Liver (tissue), 8 donors: ENCODE measurements at regions not wholly inside any gene's neighbourhood (a gene's known extent, or its start where the extent isn't known, plus 50 kb on each side); places are given as distances from the start of the nearest gene placed in this dataset.
A peak's percentile ranks its signal among the peaks of the same experiment; 100 is the strongest.

Experiments
- DNase-seq: peaks from one replicate; pipeline ENCODE4 v3.0.0-alpha.2; 2017; ENCODE audit warnings: low spot score
- H3K27ac ChIP-seq, 2 donors: one replicate each; pipeline ENCODE4 v1.7.0; 2013; ENCODE audit warnings: inconsistent platforms in 2 of 2, low read length in 2 of 2, control low read depth in 1 of 2, low read depth in 1 of 2, mild to moderate bottlenecking in 1 of 2
- H3K27me3 ChIP-seq, 4 donors: one replicate each; pipeline versions ENCODE4 v1.6.1 to v1.7.0; 2013; ENCODE audit warnings: low read length in 3 of 4, inconsistent platforms in 1 of 4, mild to moderate bottlenecking in 1 of 4, moderate library complexity in 1 of 4; ENCODE audit not compliant: control insufficient read depth in 4 of 4, insufficient read depth in 4 of 4
- H3K36me3 ChIP-seq, 4 donors: one replicate each; pipeline versions ENCODE4 v1.6.1 to v1.7.0; 2013; ENCODE audit warnings: low read length in 3 of 4, mild to moderate bottlenecking in 3 of 4, low read depth in 1 of 4, moderate library complexity in 1 of 4; ENCODE audit not compliant: control insufficient read depth in 4 of 4, insufficient read depth in 3 of 4
- H3K4me1 ChIP-seq, 4 donors: one replicate each; pipeline versions ENCODE4 v1.6.1 to v1.7.0; 2013; ENCODE audit warnings: low read length in 3 of 4, mild to moderate bottlenecking in 3 of 4, moderate library complexity in 1 of 4; ENCODE audit not compliant: control insufficient read depth in 4 of 4, insufficient read depth in 4 of 4
- H3K4me3 ChIP-seq, 3 donors: one replicate each; pipeline versions ENCODE4 v1.6.1 to v1.7.0; 2013; ENCODE audit warnings: low read length in 3 of 3, control low read depth in 1 of 3, low read depth in 1 of 3, mild to moderate bottlenecking in 1 of 3
- H3K9ac ChIP-seq, 2 donors: one replicate each; pipeline ENCODE4 v1.7.0; 2013; ENCODE audit warnings: low read length in 2 of 2, mild to moderate bottlenecking in 2 of 2, moderate library complexity in 2 of 2, control low read depth in 1 of 2, low read depth in 1 of 2
- H3K9me3 ChIP-seq, 4 donors: one replicate each; pipeline versions ENCODE4 v1.6.1 to v1.7.0; 2013; ENCODE audit warnings: low read length in 3 of 4; ENCODE audit not compliant: control insufficient read depth in 4 of 4
- EGR1 ChIP-seq, 2 donors: IDR thresholded peaks; 2 replicates each; pipeline ENCODE4 v1.6.1; 2016 to 2018; ENCODE audit warnings: antibody characterized with exemption in 2 of 2, low read depth in 2 of 2
- FOXA1 ChIP-seq: IDR thresholded peaks from 2 replicates; pipeline ENCODE4 v1.6.1; 2016; ENCODE audit warnings: antibody characterized with exemption
- FOXA2 ChIP-seq: IDR thresholded peaks from 2 replicates; pipeline ENCODE4 v1.6.1; 2016; ENCODE audit warnings: antibody characterized with exemption
- HNF4G ChIP-seq: IDR thresholded peaks from 2 replicates; pipeline ENCODE4 v1.6.1; 2016; ENCODE audit warnings: antibody characterized with exemption
- JUND ChIP-seq, 2 donors: IDR thresholded peaks; 2 replicates each; pipeline ENCODE4 v1.6.1; 2016; ENCODE audit warnings: antibody characterized with exemption in 2 of 2
- NR2F2 ChIP-seq: IDR thresholded peaks from 2 replicates; pipeline ENCODE4 v1.6.1; 2016; ENCODE audit warnings: antibody characterized with exemption
- RAD21 ChIP-seq, 2 donors: IDR thresholded peaks; 2 replicates each; pipeline ENCODE4 v1.6.1; 2016; ENCODE audit warnings: antibody characterized with exemption in 2 of 2, mild to moderate bottlenecking in 2 of 2
- SP1 ChIP-seq: IDR thresholded peaks from 2 replicates; pipeline ENCODE4 v1.6.1; 2018; ENCODE audit warnings: antibody characterized with exemption, mild to moderate bottlenecking
- TAF1 ChIP-seq: conservative IDR thresholded peaks from 2 replicates; pipeline ENCODE4 v1.6.1; 2016; ENCODE audit warnings: antibody characterized with exemption, mild to moderate bottlenecking
- WGBS: extraction: QIAGEN DNeasy Blood & Tissue Kit; methylation state at CpG from one replicate; pipeline ENCODE4 v1.1.7; 2013; 5-methylcytosine and 5-hydroxymethylcytosine counted together
- TF ChIP-seq, protein P1 (sequence below): fragments of 150-350 bp; IDR thresholded peaks from 2 replicates; pipeline ENCODE4 v1.5.1; 2017; ENCODE audit warnings: improper control_type of control experiment, low read depth, low read length; ENCODE audit not compliant: missing input control
- TF ChIP-seq, protein P2 (sequence below): IDR thresholded peaks from 2 replicates; pipeline ENCODE4 v1.6.1; 2016; ENCODE audit warnings: antibody characterized with exemption, mild to moderate bottlenecking
- TF ChIP-seq, protein P3 (sequence below): IDR thresholded peaks from 2 replicates; pipeline ENCODE4 v1.6.1; 2016; ENCODE audit warnings: antibody characterized with exemption
- donor health status: healthy.
- donor health status: healthy.
- donor health status: healthy.
- donor health status: healthy.
- donor health status: healthy.

DNA sequence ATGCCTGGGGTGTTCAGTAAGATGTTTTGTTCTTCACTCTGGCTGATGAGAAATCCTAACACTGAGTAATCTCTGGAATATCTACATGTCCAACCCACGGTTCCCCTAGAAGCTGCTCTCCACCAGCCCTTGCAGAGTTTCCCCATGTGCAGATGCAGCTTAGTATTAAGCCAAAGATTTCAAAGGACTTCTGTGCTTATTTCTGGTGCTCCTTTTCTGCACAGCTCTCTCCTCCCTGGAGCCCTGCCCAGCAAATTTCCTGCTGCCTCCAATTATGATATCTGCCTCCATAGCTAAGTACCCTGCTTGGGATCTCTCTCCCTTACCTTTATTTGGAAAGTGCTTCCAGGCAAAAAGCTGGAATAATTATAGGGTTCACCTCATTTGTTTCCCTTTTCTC lies 949.3 kb downstream of the BCL11A start:
- Histone ChIP-seq H3K4me3 (no peak overlapping the region), H3K36me3 (no peaks in the 10 kb centered on the region), H3K27me3 (no peaks in the 10 kb centered on the region), H3K27ac (no peak overlapping the region), H3K9me3 (peaks cover 0 to 8% (median 5%) of the 10 kb centered on the region in 4 donors), H3K4me1 (no peaks in the 10 kb centered on the region), H3K9ac (no peak overlapping the region)
- WGBS, result 45% methylated on average over 1 of the region's 1 CpG
- no peak for TF ChIP-seq TAF1
- TF ChIP-seq JUND (IDR thresholded peaks at IDR 0.05), result no peak
- TF ChIP-seq, protein P1, sequence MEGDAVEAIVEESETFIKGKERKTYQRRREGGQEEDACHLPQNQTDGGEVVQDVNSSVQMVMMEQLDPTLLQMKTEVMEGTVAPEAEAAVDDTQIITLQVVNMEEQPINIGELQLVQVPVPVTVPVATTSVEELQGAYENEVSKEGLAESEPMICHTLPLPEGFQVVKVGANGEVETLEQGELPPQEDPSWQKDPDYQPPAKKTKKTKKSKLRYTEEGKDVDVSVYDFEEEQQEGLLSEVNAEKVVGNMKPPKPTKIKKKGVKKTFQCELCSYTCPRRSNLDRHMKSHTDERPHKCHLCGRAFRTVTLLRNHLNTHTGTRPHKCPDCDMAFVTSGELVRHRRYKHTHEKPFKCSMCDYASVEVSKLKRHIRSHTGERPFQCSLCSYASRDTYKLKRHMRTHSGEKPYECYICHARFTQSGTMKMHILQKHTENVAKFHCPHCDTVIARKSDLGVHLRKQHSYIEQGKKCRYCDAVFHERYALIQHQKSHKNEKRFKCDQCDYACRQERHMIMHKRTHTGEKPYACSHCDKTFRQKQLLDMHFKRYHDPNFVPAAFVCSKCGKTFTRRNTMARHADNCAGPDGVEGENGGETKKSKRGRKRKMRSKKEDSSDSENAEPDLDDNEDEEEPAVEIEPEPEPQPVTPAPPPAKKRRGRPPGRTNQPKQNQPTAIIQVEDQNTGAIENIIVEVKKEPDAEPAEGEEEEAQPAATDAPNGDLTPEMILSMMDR, result no peak
- DNase-seq, result no peak

DNA sequence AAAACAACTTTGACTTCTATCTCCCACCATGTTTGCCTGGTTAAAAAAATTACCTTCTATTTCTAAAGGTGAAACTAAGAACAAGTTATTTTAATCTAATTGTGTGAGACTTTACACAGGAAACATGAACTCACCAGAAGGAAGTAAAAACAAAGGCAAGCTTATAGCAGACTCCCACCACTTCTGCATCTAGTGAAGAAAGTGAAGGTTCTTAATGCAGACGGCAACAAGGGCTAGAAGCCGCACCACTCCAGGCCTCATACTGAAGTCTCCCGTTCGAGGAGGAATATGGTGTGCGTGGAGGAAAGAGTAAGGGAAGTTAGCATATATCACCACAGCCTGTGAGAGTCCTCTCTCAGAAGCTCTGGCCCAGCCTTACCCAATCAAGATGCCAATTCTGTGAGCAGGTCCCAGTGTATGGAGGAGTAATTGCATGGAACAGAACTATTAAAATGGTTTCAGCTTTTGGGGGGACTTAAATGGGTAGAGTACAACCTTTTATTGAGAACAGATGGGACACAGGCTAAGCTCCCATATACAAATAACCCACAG lies 958.7 kb downstream of the BCL11A start:
- WGBS, result 73% methylated on average over 5 of the region's 5 CpGs
- TF ChIP-seq FOXA1 (no peak), TAF1 (no peak), RAD21 (IDR thresholded peaks at IDR 0.05) (no peak), NR2F2 (no peak), SP1 (no peak), JUND (IDR thresholded peaks at IDR 0.05) (no peak), FOXA2 (no peak), EGR1 (IDR thresholded peaks at IDR 0.05; ENCODE audit: low read depth in 2 of 2) (no peak)
- TF ChIP-seq, protein P2, sequence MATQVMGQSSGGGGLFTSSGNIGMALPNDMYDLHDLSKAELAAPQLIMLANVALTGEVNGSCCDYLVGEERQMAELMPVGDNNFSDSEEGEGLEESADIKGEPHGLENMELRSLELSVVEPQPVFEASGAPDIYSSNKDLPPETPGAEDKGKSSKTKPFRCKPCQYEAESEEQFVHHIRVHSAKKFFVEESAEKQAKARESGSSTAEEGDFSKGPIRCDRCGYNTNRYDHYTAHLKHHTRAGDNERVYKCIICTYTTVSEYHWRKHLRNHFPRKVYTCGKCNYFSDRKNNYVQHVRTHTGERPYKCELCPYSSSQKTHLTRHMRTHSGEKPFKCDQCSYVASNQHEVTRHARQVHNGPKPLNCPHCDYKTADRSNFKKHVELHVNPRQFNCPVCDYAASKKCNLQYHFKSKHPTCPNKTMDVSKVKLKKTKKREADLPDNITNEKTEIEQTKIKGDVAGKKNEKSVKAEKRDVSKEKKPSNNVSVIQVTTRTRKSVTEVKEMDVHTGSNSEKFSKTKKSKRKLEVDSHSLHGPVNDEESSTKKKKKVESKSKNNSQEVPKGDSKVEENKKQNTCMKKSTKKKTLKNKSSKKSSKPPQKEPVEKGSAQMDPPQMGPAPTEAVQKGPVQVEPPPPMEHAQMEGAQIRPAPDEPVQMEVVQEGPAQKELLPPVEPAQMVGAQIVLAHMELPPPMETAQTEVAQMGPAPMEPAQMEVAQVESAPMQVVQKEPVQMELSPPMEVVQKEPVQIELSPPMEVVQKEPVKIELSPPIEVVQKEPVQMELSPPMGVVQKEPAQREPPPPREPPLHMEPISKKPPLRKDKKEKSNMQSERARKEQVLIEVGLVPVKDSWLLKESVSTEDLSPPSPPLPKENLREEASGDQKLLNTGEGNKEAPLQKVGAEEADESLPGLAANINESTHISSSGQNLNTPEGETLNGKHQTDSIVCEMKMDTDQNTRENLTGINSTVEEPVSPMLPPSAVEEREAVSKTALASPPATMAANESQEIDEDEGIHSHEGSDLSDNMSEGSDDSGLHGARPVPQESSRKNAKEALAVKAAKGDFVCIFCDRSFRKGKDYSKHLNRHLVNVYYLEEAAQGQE, result no peak
- TF ChIP-seq, protein P3, sequence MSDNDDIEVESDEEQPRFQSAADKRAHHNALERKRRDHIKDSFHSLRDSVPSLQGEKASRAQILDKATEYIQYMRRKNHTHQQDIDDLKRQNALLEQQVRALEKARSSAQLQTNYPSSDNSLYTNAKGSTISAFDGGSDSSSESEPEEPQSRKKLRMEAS, result no peak
- Histone ChIP-seq H3K4me1 (no peaks in the 10 kb centered on the region), H3K4me3 (no peak overlapping the region), H3K9me3 (no peaks in the 10 kb centered on the region), H3K9ac (no peak overlapping the region), H3K27me3 (no peaks in the 10 kb centered on the region), H3K27ac (no peak overlapping the region), H3K36me3 (no peaks in the 10 kb centered on the region)
- DNase-seq, result no peak

DNA sequence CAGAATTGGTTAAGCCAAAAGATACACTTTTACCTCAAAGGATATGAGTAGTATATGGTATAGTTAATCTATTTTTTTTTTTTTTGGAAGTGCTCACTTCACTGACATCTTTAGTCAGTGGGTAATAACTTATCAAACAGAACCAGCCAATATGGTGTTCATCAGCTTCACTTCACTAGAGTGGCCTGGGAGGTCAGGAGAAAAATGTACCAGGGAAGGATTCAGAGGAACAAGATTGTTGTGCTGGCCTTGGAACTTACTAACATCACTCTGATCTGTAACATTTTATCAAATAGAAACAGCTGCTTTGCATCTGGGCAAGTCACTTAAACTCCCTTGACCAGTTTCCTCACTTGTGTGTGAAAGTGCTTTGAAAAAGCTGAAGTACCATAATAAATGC lies 962.7 kb downstream of the BCL11A start:
- no peak for DNase-seq
- no peaks in the 10 kb centered on the region for H3K36me3 ChIP-seq
- no peak overlapping the region for H3K4me3 ChIP-seq
- H3K27me3 ChIP-seq, result peaks cover 0 to 4% (median 0%) of the 10 kb centered on the region in 4 donors
- no peak overlapping the region for H3K27ac ChIP-seq
- TF ChIP-seq NR2F2 (peak; percentile 59), HNF4G (no peak)
- no peak overlapping the region for H3K9ac ChIP-seq
- no peaks in the 10 kb centered on the region for H3K9me3 ChIP-seq
- H3K4me1 ChIP-seq, result no peaks in the 10 kb centered on the region
